ENCODE measurements at regions not wholly inside any gene's neighbourhood (a gene's known extent, or its start where the extent isn't known, plus 50 kb on each side); places are given as distances from the start of the nearest gene placed in this dataset.

GRCh38 chr2:223196331-223196730 lies 144.3 kb downstream of the KCNE4 start:
- TF ChIP-seq CTCF (conservative IDR thresholded peaks at IDR 0.05), result no peak
- Mint-ChIP-seq H3K9me3 (peaks cover 10% of the 10 kb centered on the region), H3K27me3 (ENCODE audit: low read depth) (no peaks in the 10 kb centered on the region), H3K27ac (ENCODE audit: unreplicated experiment) (no peak overlapping the region), H3K4me1 (no peaks in the 10 kb centered on the region), H3K36me3 (ENCODE audit: low read depth) (peaks cover 5% of the 10 kb centered on the region), H3K4me3 (no peak overlapping the region)
- DNase-seq (ENCODE audit: low read depth, low spot score), result no peak

- no peak overlapping the region for H3K4me3 Mint-ChIP-seq
- no peaks in the 10 kb centered on the region for H3K4me1 Mint-ChIP-seq
- no peak for TF ChIP-seq CTCF (conservative IDR thresholded peaks at IDR 0.05)
- peaks cover 5% of the 10 kb centered on the region for H3K36me3 Mint-ChIP-seq (ENCODE audit: low read depth)
- no peaks in the 10 kb centered on the region for H3K27me3 Mint-ChIP-seq (ENCODE audit: low read depth)
- H3K27ac Mint-ChIP-seq (ENCODE audit: unreplicated experiment), result no peak overlapping the region
- no peak for DNase-seq (ENCODE audit: low read depth, low spot score)
- H3K9me3 Mint-ChIP-seq, result peaks cover 10% of the 10 kb centered on the region
Measured at GRCh38 chr2:223197046-223197445, 145.1 kb downstream of the KCNE4 start.

GRCh38 chr2:223199531-223200515 lies 147.8 kb downstream of the KCNE4 start:
- no peak for DNase-seq (ENCODE audit: low read depth, low spot score)
- Mint-ChIP-seq H3K27ac (ENCODE audit: unreplicated experiment) (no peak overlapping the region), H3K9me3 (peaks cover 6% of the 10 kb centered on the region), H3K27me3 (ENCODE audit: low read depth) (no peaks in the 10 kb centered on the region), H3K4me3 (no peak overlapping the region), H3K36me3 (ENCODE audit: low read depth) (no peaks in the 10 kb centered on the region), H3K4me1 (no peaks in the 10 kb centered on the region)
- TF ChIP-seq CTCF (conservative IDR thresholded peaks at IDR 0.05), result no peak

GRCh38 chr2:223203971-223204929 lies 152.3 kb downstream of the KCNE4 start:
- Mint-ChIP-seq H3K36me3 (ENCODE audit: low read depth) (peaks cover 4% of the 10 kb centered on the region), H3K4me1 (no peaks in the 10 kb centered on the region), H3K9me3 (peaks cover 2% of the 10 kb centered on the region), H3K27ac (ENCODE audit: unreplicated experiment) (no peak overlapping the region), H3K27me3 (ENCODE audit: low read depth) (no peaks in the 10 kb centered on the region), H3K4me3 (no peak overlapping the region)
- no peak for TF ChIP-seq CTCF (conservative IDR thresholded peaks at IDR 0.05)
- DNase-seq (ENCODE audit: low read depth, low spot score), result no peak

GRCh38 chr2:223210489-223210888 lies 158.5 kb downstream of the KCNE4 start:
- H3K36me3 Mint-ChIP-seq (ENCODE audit: low read depth), result peaks cover 10% of the 10 kb centered on the region
- H3K27ac Mint-ChIP-seq (ENCODE audit: unreplicated experiment), result no peak overlapping the region
- no peak for TF ChIP-seq CTCF (conservative IDR thresholded peaks at IDR 0.05)
- H3K9me3 Mint-ChIP-seq, result peaks cover 12% of the 10 kb centered on the region
- no peak for DNase-seq (ENCODE audit: low read depth, low spot score)
- no peak overlapping the region for H3K4me3 Mint-ChIP-seq
- no peaks in the 10 kb centered on the region for H3K27me3 Mint-ChIP-seq (ENCODE audit: low read depth)
- no peaks in the 10 kb centered on the region for H3K4me1 Mint-ChIP-seq

Measured in neural crest cell (in vitro differentiated cells).